SK-N-SH (cell line): ENCODE measurements at regions not wholly inside any gene's neighbourhood (a gene's known extent, or its start where the extent isn't known, plus 50 kb on each side); places are given as distances from the start of the nearest gene placed in this dataset.

ENCODE experiments used
- CTCF ChIA-PET: fragments of 300-600, 350-600 bp; formaldehyde crosslinking; extraction: SDS; loops from one replicate; lab custom pipeline; 2021; lab: Yijun Ruan, JAX
- POLR2A ChIA-PET: fragments of 350-600 bp; sonication (Branson Sonifier 250); formaldehyde crosslinking; extraction: SDS; loops from one replicate; lab custom pipeline; 2020; ENCODE audit warnings: antibody characterized with exemption, inconsistent platforms; lab: Yijun Ruan, JAX
- DNase-seq: peaks from one replicate; pipeline ENCODE4 v3.0.0; 2012
- H2AFZ ChIP-seq: fragments of 200-600 bp; sonication (generic); 2 replicates; pipeline ENCODE4 v1.8.1; 2016; ENCODE audit warnings: antibody characterized with exemption, mild to moderate bottlenecking, low read depth
- H3F3A ChIP-seq: fragments of 200-600 bp; sonication (generic); replicated peaks from 2 replicates; pipeline ENCODE3; 2016; ENCODE audit warnings: antibody characterized with exemption, mild to moderate bottlenecking; ENCODE audit not compliant: insufficient read depth
- H3K27ac ChIP-seq, 2 experiments: fragments of 200-500 bp in 1 of 2; fragments of 200-600 bp in 1 of 2; sonication (Bioruptor generic) in 1 of 2; sonication (generic), shearing (Covaris generic) in 1 of 2; 2 replicates each; pipeline versions ENCODE4 v1.5.1 to v1.6.1; 2014 to 2016; ENCODE audit warnings: low read depth in 2 of 2, inconsistent platforms in 1 of 2, low read length in 1 of 2, mild to moderate bottlenecking in 1 of 2, mixed read lengths in 1 of 2
- H3K27me3 ChIP-seq: fragments of 200-600 bp; sonication (generic), shearing (Covaris generic); 2 replicates; pipeline ENCODE4 v1.6.1; 2016; ENCODE audit warnings: mixed run types; ENCODE audit not compliant: insufficient read depth
- H3K36me3 ChIP-seq, 2 experiments: fragments of 200-500 bp in 1 of 2; fragments of 200-600 bp in 1 of 2; sonication (Bioruptor generic) in 1 of 2; sonication (generic) in 1 of 2; replicated peaks in 1 of 2; 2 replicates each; pipeline versions ENCODE3 to v1.5.1; 2014 to 2016; ENCODE audit warnings: low read length in 1 of 2, mild to moderate bottlenecking in 1 of 2; ENCODE audit not compliant: insufficient read depth in 2 of 2, control insufficient read depth in 1 of 2
- H3K4me1 ChIP-seq, 2 experiments: fragments of 200-500 bp in 1 of 2; fragments of 200-600 bp in 1 of 2; sonication (Bioruptor generic) in 1 of 2; sonication (generic), shearing (Covaris generic) in 1 of 2; 2 replicates each; pipeline versions ENCODE4 v1.5.1 to v1.6.1; 2014 to 2016; ENCODE audit warnings: low read depth in 1 of 2, low read length in 1 of 2, mixed run types in 1 of 2; ENCODE audit not compliant: insufficient read depth in 2 of 2, control insufficient read depth in 1 of 2
- H3K4me2 ChIP-seq: fragments of 200-600 bp; sonication (generic), shearing (Covaris generic); 2 replicates; pipeline ENCODE4 v1.6.1; 2017; ENCODE audit warnings: mixed run types
- H3K4me3 ChIP-seq, 2 experiments: fragments of 200-500 bp in 1 of 2; fragments of 200-600 bp in 1 of 2; sonication (Bioruptor generic) in 1 of 2; sonication (generic), shearing (Covaris generic) in 1 of 2; 2 replicates each; pipeline versions ENCODE4 v1.5.1 to v1.8.1; 2014 to 2016; ENCODE audit warnings: low read depth in 2 of 2, inconsistent platforms in 1 of 2, low read length in 1 of 2, mild to moderate bottlenecking in 1 of 2, mixed read lengths in 1 of 2, moderate library complexity in 1 of 2
- H3K79me2 ChIP-seq: fragments of 200-600 bp; sonication (generic); 2 replicates; pipeline ENCODE4 v1.8.1; 2017; ENCODE audit warnings: mild to moderate bottlenecking; ENCODE audit not compliant: insufficient read depth
- H3K9ac ChIP-seq: fragments of 200-600 bp; sonication (generic); 2 replicates; pipeline ENCODE4 v1.6.1; 2017; ENCODE audit warnings: mixed run types
- H3K9me2 ChIP-seq: fragments of 200-600 bp; sonication (generic); 2 replicates; pipeline ENCODE4 v1.6.1; 2017; ENCODE audit warnings: mixed run types
- H3K9me3 ChIP-seq: fragments of 200-600 bp; sonication (generic); 2 replicates; pipeline ENCODE4 v1.6.1; 2017; ENCODE audit warnings: mixed run types, mild to moderate bottlenecking, moderate library complexity
- H4K20me1 ChIP-seq: fragments of 200-600 bp; sonication (generic); 2 replicates; pipeline ENCODE4 v1.6.1; 2017; ENCODE audit warnings: mild to moderate bottlenecking, mixed run types; ENCODE audit not compliant: insufficient read depth
- ELF1 ChIP-seq: IDR thresholded peaks from 2 replicates; pipeline ENCODE4 v1.4.0; 2012
- EP300 ChIP-seq, 2 experiments: IDR thresholded peaks; 2 replicates each; pipeline versions ENCODE4 v1.4.0 to v1.6.1; 2012; ENCODE audit warnings: borderline replicate concordance in 1 of 2, low read depth in 1 of 2, low read length in 1 of 2
- FOXM1 ChIP-seq: IDR thresholded peaks from 2 replicates; pipeline ENCODE4 v1.4.0; 2012; ENCODE audit warnings: low read depth, mild to moderate bottlenecking
- GABPA ChIP-seq: IDR thresholded peaks from 2 replicates; pipeline ENCODE4 v1.4.0; 2012; ENCODE audit warnings: low read depth, mild to moderate bottlenecking
- GATA2 ChIP-seq: sonication (generic); formaldehyde crosslinking; IDR thresholded peaks from 2 replicates; pipeline ENCODE4 v1.5.0; 2020; ENCODE audit warnings: mild to moderate bottlenecking, missing genetic modification reagents
- JUND ChIP-seq: IDR thresholded peaks from 2 replicates; pipeline ENCODE4 v1.4.0; 2012
- MEF2A ChIP-seq: IDR thresholded peaks from 2 replicates; pipeline ENCODE4 v1.4.0; 2012; ENCODE audit warnings: low read depth, borderline replicate concordance
- MXI1 ChIP-seq: IDR thresholded peaks from 2 replicates; pipeline ENCODE4 v1.6.1; 2012; ENCODE audit warnings: mild to moderate bottlenecking, low read depth, low read length, improper control_type of control experiment
- NFIC ChIP-seq: IDR thresholded peaks from 2 replicates; pipeline ENCODE4 v1.4.0; 2012; ENCODE audit warnings: borderline replicate concordance
- NRF1 ChIP-seq: IDR thresholded peaks from 2 replicates; pipeline ENCODE4 v1.6.1; 2012; ENCODE audit warnings: low read depth, mild to moderate bottlenecking, low read length
- POLR2AphosphoS5 ChIP-seq: IDR thresholded peaks from 2 replicates; pipeline ENCODE4 v1.6.1; 2012; ENCODE audit warnings: low read depth, low read length
- RCOR1 ChIP-seq: fragments of 150-350 bp; IDR thresholded peaks from 2 replicates; pipeline ENCODE4 v1.6.1; 2017; ENCODE audit warnings: antibody characterized with exemption, low read length
- SMC3 ChIP-seq: IDR thresholded peaks from 2 replicates; pipeline ENCODE4 v1.6.1; 2012; ENCODE audit warnings: low read depth, low read length, improper control_type of control experiment
- USF2 ChIP-seq: fragments of 150-350 bp; IDR thresholded peaks from 2 replicates; pipeline ENCODE4 v1.6.1; 2017; ENCODE audit warnings: antibody characterized with exemption, low read length, low read depth, borderline replicate concordance
- ZBTB33 ChIP-seq: IDR thresholded peaks from 2 replicates; pipeline ENCODE4 v1.4.0; 2012; ENCODE audit warnings: low read depth, borderline replicate concordance
- WGBS: methylation state at CpG from one replicate; pipeline ENCODE4 v1.1.6; 2017; ENCODE audit warnings: low lambda C conversion rate; 5-methylcytosine and 5-hydroxymethylcytosine counted together

GRCh38 chr17:65433592-65433991 is 127.9 kb downstream of the AXIN2 start:
- H2AFZ ChIP-seq, result no peak overlapping the region
- no peaks in the 10 kb centered on the region for H4K20me1 ChIP-seq
- H3K9me2 ChIP-seq, result no peaks in the 10 kb centered on the region
- no peak overlapping the region for H3K4me2 ChIP-seq
- H3F3A ChIP-seq, result no peaks in the 10 kb centered on the region
- CTCF ChIA-PET, result no interaction called here
- H3K36me3 ChIP-seq, result no peaks in the 10 kb centered on the region
- no peaks in the 10 kb centered on the region for H3K79me2 ChIP-seq
- no peak overlapping the region for H3K4me3 ChIP-seq
- H3K27me3 ChIP-seq, result no peaks in the 10 kb centered on the region
- no peak overlapping the region for H3K27ac ChIP-seq
- TF ChIP-seq NFIC (no peak), ELF1 (no peak), JUND (no peak), USF2 (no peak), FOXM1 (no peak), GATA2 (no peak), MEF2A (no peak), SMC3 (no peak), NRF1 (no peak), EP300 (IDR thresholded peaks at IDR 0.05; ENCODE audit: borderline replicate concordance in 1 of 2, low read depth in 1 of 2, low read length in 1 of 2) (no peak), GABPA (no peak), MXI1 (no peak), POLR2AphosphoS5 (no peak)
- H3K9me3 ChIP-seq, result no peaks in the 10 kb centered on the region
- no peak overlapping the region for H3K9ac ChIP-seq
- WGBS, result 79% methylated on average over 4 of the region's 4 CpGs
- POLR2A ChIA-PET, result no interaction called here
- DNase-seq, result no peak
- H3K4me1 ChIP-seq, result peaks cover 0 to 1% of the 10 kb centered on the region in 2 experiments; a peak in 1 of 4 replicates

GRCh38 chr17:65433157-65433556 is 128.3 kb downstream of the AXIN2 start:
- H4K20me1 ChIP-seq, result no peaks in the 10 kb centered on the region
- POLR2A ChIA-PET, result no interaction called here
- H3K4me2 ChIP-seq, result no peak overlapping the region
- no peaks in the 10 kb centered on the region for H3K9me2 ChIP-seq
- H2AFZ ChIP-seq, result no peak overlapping the region
- 68% methylated on average over 1 of the region's 1 CpG for WGBS
- H3K27ac ChIP-seq, result no peak overlapping the region
- no peaks in the 10 kb centered on the region for H3F3A ChIP-seq
- TF ChIP-seq ZBTB33 (no peak), GATA2 (no peak), RCOR1 (no peak)
- H3K27me3 ChIP-seq, result no peaks in the 10 kb centered on the region
- H3K4me1 ChIP-seq, result no peaks in the 10 kb centered on the region
- CTCF ChIA-PET, result no interaction called here
- no peak for DNase-seq
- H3K36me3 ChIP-seq, result no peaks in the 10 kb centered on the region
- no peaks in the 10 kb centered on the region for H3K9me3 ChIP-seq
- H3K79me2 ChIP-seq, result no peaks in the 10 kb centered on the region
- H3K4me3 ChIP-seq, result no peak overlapping the region
- no peak overlapping the region for H3K9ac ChIP-seq
